GM21360 (cell line): ENCODE measurements at regions not wholly inside any gene's neighbourhood (a gene's known extent, or its start where the extent isn't known, plus 50 kb on each side); places are given as distances from the start of the nearest gene placed in this dataset.
"Not testable (repeated sequence)": the region's sequence is repeated elsewhere in the genome, so short reads cannot be mapped to it uniquely, and the experiment has no call there.

Source experiments
- ATAC-seq: cut with Tn5 transposase; IDR thresholded peaks from one replicate; pipeline ENCODE4 v1.9.1; 2021; ENCODE audit warnings: mild to moderate bottlenecking, moderate library complexity; ENCODE audit not compliant: unreplicated experiment

- no peak for ATAC-seq
Measured at GRCh38 chr3:67064105-67064504, 66.0 kb downstream of the KBTBD8 start.

- peak; percentile 89 for ATAC-seq
Measured at GRCh38 chr3:67067251-67067650, 69.1 kb downstream of the KBTBD8 start.

- ATAC-seq: not testable (repeated sequence)
Measured at GRCh38 chr3:67072640-67073039, 74.5 kb downstream of the KBTBD8 start.

- ATAC-seq: no peak
Measured at GRCh38 chr3:67073812-67074211, 75.7 kb downstream of the KBTBD8 start.

GRCh38 chr3:67075295-67075694, 77.2 kb downstream of the KBTBD8 start:
- ATAC-seq: peak; percentile 50

- ATAC-seq: no peak
Measured at GRCh38 chr3:67076607-67077006, 78.5 kb downstream of the KBTBD8 start.

GRCh38 chr3:67077656-67078055, 79.5 kb downstream of the KBTBD8 start:
- ATAC-seq: no peak

GRCh38 chr3:67082533-67083024, 84.5 kb downstream of the KBTBD8 start:
- no peak for ATAC-seq

GRCh38 chr3:67083277-67083676, 85.2 kb downstream of the KBTBD8 start:
- peak; percentile 83 for ATAC-seq

GRCh38 chr3:67087788-67088187, 89.7 kb downstream of the KBTBD8 start:
- no peak for ATAC-seq

GRCh38 chr3:67090474-67090873, 92.4 kb downstream of the KBTBD8 start:
- no peak for ATAC-seq

GRCh38 chr3:67093305-67093704, 95.2 kb downstream of the KBTBD8 start:
- ATAC-seq: no peak

- no peak for ATAC-seq
Measured at GRCh38 chr3:67094167-67094566, 96.1 kb downstream of the KBTBD8 start.

GRCh38 chr3:67094774-67095173, 96.7 kb downstream of the KBTBD8 start:
- ATAC-seq: no peak

GRCh38 chr3:67104388-67104787, 106.3 kb downstream of the KBTBD8 start:
- no peak for ATAC-seq

- no peak for ATAC-seq
Measured at GRCh38 chr3:67106874-67107273, 108.8 kb downstream of the KBTBD8 start.

- ATAC-seq: no peak
Measured at GRCh38 chr3:67109651-67110204, 111.6 kb downstream of the KBTBD8 start.

- ATAC-seq: peak; percentile 98
Measured at GRCh38 chr3:67113802-67114407, 115.8 kb downstream of the KBTBD8 start.

- no peak for ATAC-seq
Measured at GRCh38 chr3:67118122-67118521, 120.0 kb downstream of the KBTBD8 start.

GRCh38 chr3:67118635-67119034, 120.5 kb downstream of the KBTBD8 start:
- no peak for ATAC-seq

- ATAC-seq: no peak
Measured at GRCh38 chr3:67123914-67124313, 125.8 kb downstream of the KBTBD8 start.

GRCh38 chr3:67127254-67127653, 129.1 kb downstream of the KBTBD8 start:
- no peak for ATAC-seq

- no peak for ATAC-seq
Measured at GRCh38 chr3:67142432-67142831, 144.3 kb downstream of the KBTBD8 start.
